ENCODE measurements at regions not wholly inside any gene's neighbourhood (a gene's known extent, or its start where the extent isn't known, plus 50 kb on each side); places are given as distances from the start of the nearest gene placed in this dataset.

- no peak for TF ChIP-seq CTCF (IDR thresholded peaks at IDR 0.05)
These were observed 434.1 kb downstream of the ZNF536 start for GRCh38 chr19:30806311-30806710.

- no peak for TF ChIP-seq CTCF (IDR thresholded peaks at IDR 0.05)
These were observed 432.6 kb downstream of the ZNF536 start for GRCh38 chr19:30804751-30805150.

GRCh38 chr19:30802424-30803013 is 430.3 kb downstream of the ZNF536 start:
- no peak for TF ChIP-seq CTCF (IDR thresholded peaks at IDR 0.05)

GRCh38 chr19:30799865-30800755 is 427.9 kb downstream of the ZNF536 start:
- TF ChIP-seq CTCF (IDR thresholded peaks at IDR 0.05) = peak; percentile 85

GRCh38 chr19:30795727-30796126 is 423.5 kb downstream of the ZNF536 start:
- no peak for TF ChIP-seq CTCF (IDR thresholded peaks at IDR 0.05)

- TF ChIP-seq CTCF (IDR thresholded peaks at IDR 0.05) = no peak
These were observed 420.6 kb downstream of the ZNF536 start for GRCh38 chr19:30792561-30793505.

- no peak for TF ChIP-seq CTCF (IDR thresholded peaks at IDR 0.05)
These were observed 418.9 kb downstream of the ZNF536 start for GRCh38 chr19:30791088-30791487.
